ENCODE measurements at regions not wholly inside any gene's neighbourhood (a gene's known extent, or its start where the extent isn't known, plus 50 kb on each side); places are given as distances from the start of the nearest gene placed in this dataset.

GRCh38 chr15:66840615-66841390 lies 138.8 kb downstream of the SMAD6 start:
- Histone ChIP-seq H3K27me3 (ENCODE audit: control insufficient read depth in 3 of 3, insufficient read depth in 3 of 3, low read length in 3 of 3) (no peaks in the 10 kb centered on the region), H3K9me3 (ENCODE audit: control insufficient read depth in 2 of 2, insufficient read depth in 1 of 2, low read depth in 1 of 2, low read length in 1 of 2) (peaks cover 0 to 1% of the 10 kb centered on the region in 2 donors), H3K27ac (ENCODE audit: low read depth in 1 of 3, low read length in 2 of 3) (no peak overlapping the region), H3K4me3 (ENCODE audit: low read depth in 1 of 3, low read length in 3 of 3) (no peak overlapping the region), H3K4me1 (ENCODE audit: control insufficient read depth in 3 of 3, insufficient read depth in 2 of 3, low read depth in 1 of 3, low read length in 2 of 3) (peaks cover 0 to 32% (median 0%) of the 10 kb centered on the region in 3 donors), H3K36me3 (ENCODE audit: control insufficient read depth in 3 of 3, insufficient read depth in 2 of 3, low read depth in 1 of 3, low read length in 3 of 3) (peaks cover 0 to 8% (median 0%) of the 10 kb centered on the region in 3 donors)
- WGBS, 3 donors: 56 to 75% (median 63%) methylated on average over 5 of the region's 5 CpGs
- DNase-seq (no peak), FAIRE-seq (no peak)

DNA sequence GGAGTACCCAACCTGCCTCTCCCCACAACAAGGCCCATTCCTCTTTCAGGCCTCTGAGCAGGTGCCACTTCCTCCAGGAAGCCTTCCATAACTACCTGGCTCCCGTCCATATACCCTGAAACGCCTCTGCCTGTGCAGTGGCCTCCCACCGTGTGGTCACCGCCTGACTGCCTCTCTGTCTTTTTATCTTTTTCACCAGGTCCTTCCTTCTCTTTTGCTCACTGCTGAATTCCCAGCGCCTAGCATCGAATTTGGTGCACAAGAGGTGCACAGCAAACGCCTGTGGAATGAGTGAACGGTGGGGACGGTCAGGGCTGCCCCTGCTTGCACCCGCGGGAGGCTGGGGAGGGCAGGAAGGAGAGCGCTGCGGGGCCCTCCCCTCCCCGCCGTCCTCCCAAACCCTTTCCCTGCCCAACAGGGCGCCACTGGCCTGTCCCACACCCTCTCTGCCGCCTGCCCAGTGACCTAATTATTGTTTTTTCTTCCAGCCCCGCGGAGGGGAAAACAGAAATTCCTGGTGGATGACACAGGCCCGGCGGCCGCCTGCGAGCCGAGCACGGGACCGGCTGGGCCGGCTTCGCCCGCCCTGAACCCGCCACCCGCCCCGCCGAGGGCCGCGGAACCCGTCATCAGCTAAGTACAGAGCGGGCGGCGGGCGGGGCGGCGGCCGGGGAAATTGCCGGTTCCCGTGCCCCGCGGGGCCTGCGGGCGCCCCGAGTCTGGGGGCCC lies 140.1 kb downstream of the SMAD6 start:
- Histone ChIP-seq H3K36me3 (ENCODE audit: control insufficient read depth in 3 of 3, insufficient read depth in 2 of 3, low read depth in 1 of 3, low read length in 3 of 3) (peaks cover 0 to 8% (median 0%) of the 10 kb centered on the region in 3 donors), H3K27me3 (ENCODE audit: control insufficient read depth in 3 of 3, insufficient read depth in 3 of 3, low read length in 3 of 3) (no peaks in the 10 kb centered on the region), H3K4me1 (ENCODE audit: control insufficient read depth in 3 of 3, insufficient read depth in 2 of 3, low read depth in 1 of 3, low read length in 2 of 3) (peaks cover 0 to 32% (median 0%) of the 10 kb centered on the region in 3 donors), H3K9me3 (ENCODE audit: control insufficient read depth in 2 of 2, insufficient read depth in 1 of 2, low read depth in 1 of 2, low read length in 1 of 2) (no peaks in the 10 kb centered on the region), H3K4me3 (ENCODE audit: low read depth in 1 of 3, low read length in 3 of 3) (peak overlapping the region; percentile 27 to 55 (median 39)), H3K27ac (ENCODE audit: low read depth in 1 of 3, low read length in 2 of 3) (peak overlapping the region; percentile 84 to 96 (median 90))
- FAIRE-seq: no peak
- WGBS, 3 donors: 2 to 6% (median 4%) methylated on average over 37 to 50 of the region's 50 CpGs
- peak; percentile 62 to 93 for DNase-seq

GRCh38 chr15:66842710-66843441 lies 140.8 kb downstream of the SMAD6 start:
- WGBS, 3 donors: 3 to 6% (median 3%) methylated on average over 14 to 58 of the region's 58 CpGs
- FAIRE-seq: no peak
- H3K27me3 ChIP-seq (ENCODE audit: control insufficient read depth in 3 of 3, insufficient read depth in 3 of 3, low read length in 3 of 3): no peaks in the 10 kb centered on the region

GRCh38 chr15:66843581-66843980 lies 141.5 kb downstream of the SMAD6 start:
- H3K4me3 ChIP-seq (ENCODE audit: low read depth in 1 of 3, low read length in 3 of 3): no peak overlapping the region
- H3K36me3 ChIP-seq (ENCODE audit: control insufficient read depth in 3 of 3, insufficient read depth in 2 of 3, low read depth in 1 of 3, low read length in 3 of 3): peaks cover 0 to 8% (median 0%) of the 10 kb centered on the region in 3 donors
- no peaks in the 10 kb centered on the region for H3K27me3 ChIP-seq (ENCODE audit: control insufficient read depth in 3 of 3, insufficient read depth in 3 of 3, low read length in 3 of 3)
- H3K27ac ChIP-seq (ENCODE audit: low read depth in 1 of 3, low read length in 2 of 3): peak overlapping the region in 1 of 3 donors; percentile 89
- DNase-seq (no peak), FAIRE-seq (no peak)
- H3K4me1 ChIP-seq (ENCODE audit: control insufficient read depth in 3 of 3, insufficient read depth in 2 of 3, low read depth in 1 of 3, low read length in 2 of 3): peaks cover 0 to 46% (median 0%) of the 10 kb centered on the region in 3 donors
- H3K9me3 ChIP-seq (ENCODE audit: control insufficient read depth in 2 of 2, insufficient read depth in 1 of 2, low read depth in 1 of 2, low read length in 1 of 2): no peaks in the 10 kb centered on the region
- 0 to 62% (median 0%) methylated on average over 2 of the region's 2 CpGs for WGBS, 3 donors

More at GRCh38 chr15:66842710-66843441, 140.8 kb downstream of the SMAD6 start:
- peak overlapping the region; percentile 27 to 55 (median 39) for H3K4me3 ChIP-seq (ENCODE audit: low read depth in 1 of 3, low read length in 3 of 3)
- H3K27ac ChIP-seq (ENCODE audit: low read depth in 1 of 3, low read length in 2 of 3): peak overlapping the region; percentile 84 to 90 (median 89)
- no peaks in the 10 kb centered on the region for H3K9me3 ChIP-seq (ENCODE audit: control insufficient read depth in 2 of 2, insufficient read depth in 1 of 2, low read depth in 1 of 2, low read length in 1 of 2)
- peak; percentile 91 to 93 for DNase-seq
- H3K36me3 ChIP-seq (ENCODE audit: control insufficient read depth in 3 of 3, insufficient read depth in 2 of 3, low read depth in 1 of 3, low read length in 3 of 3): peaks cover 0 to 8% (median 0%) of the 10 kb centered on the region in 3 donors
- H3K4me1 ChIP-seq (ENCODE audit: control insufficient read depth in 3 of 3, insufficient read depth in 2 of 3, low read depth in 1 of 3, low read length in 2 of 3): peaks cover 0 to 38% (median 0%) of the 10 kb centered on the region in 3 donors

- 81 to 88% (median 86%) methylated on average over 8 of the region's 8 CpGs for WGBS, 3 donors
- Histone ChIP-seq H3K36me3 (ENCODE audit: control insufficient read depth in 3 of 3, insufficient read depth in 2 of 3, low read depth in 1 of 3, low read length in 3 of 3) (peaks cover 0 to 8% (median 0%) of the 10 kb centered on the region in 3 donors), H3K4me1 (ENCODE audit: control insufficient read depth in 3 of 3, insufficient read depth in 2 of 3, low read depth in 1 of 3, low read length in 2 of 3) (peaks cover 0 to 52% (median 0%) of the 10 kb centered on the region in 3 donors), H3K27me3 (ENCODE audit: control insufficient read depth in 3 of 3, insufficient read depth in 3 of 3, low read length in 3 of 3) (no peaks in the 10 kb centered on the region), H3K27ac (ENCODE audit: low read depth in 1 of 3, low read length in 2 of 3) (peak overlapping the region in 1 of 3 donors; percentile 89), H3K4me3 (ENCODE audit: low read depth in 1 of 3, low read length in 3 of 3) (no peak overlapping the region), H3K9me3 (ENCODE audit: control insufficient read depth in 2 of 2, insufficient read depth in 1 of 2, low read depth in 1 of 2, low read length in 1 of 2) (no peaks in the 10 kb centered on the region)
- DNase-seq (no peak), FAIRE-seq (no peak)
Measured at GRCh38 chr15:66844041-66844746, 142.2 kb downstream of the SMAD6 start.

DNA sequence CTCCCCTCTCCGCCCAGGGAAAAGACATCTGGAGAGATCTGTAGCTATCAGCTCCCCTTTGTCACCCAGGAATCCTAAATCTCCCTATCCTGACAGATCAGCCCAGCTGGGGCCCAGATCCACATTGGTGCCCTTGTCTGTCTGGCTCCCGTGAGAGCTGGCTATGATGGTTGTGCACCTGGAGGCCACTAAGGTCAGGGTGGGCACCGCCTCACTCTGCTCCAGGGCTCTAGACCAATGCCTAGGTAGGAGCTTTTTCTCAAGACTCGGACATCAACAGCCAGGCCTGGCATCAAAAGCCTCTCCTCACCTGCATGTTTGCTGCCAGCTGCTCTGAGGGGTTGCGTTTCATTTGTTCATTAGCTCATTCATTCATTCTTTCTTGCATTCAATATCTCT lies 142.7 kb downstream of the SMAD6 start:
- no peaks in the 10 kb centered on the region for H3K9me3 ChIP-seq (ENCODE audit: control insufficient read depth in 2 of 2, insufficient read depth in 1 of 2, low read depth in 1 of 2, low read length in 1 of 2)
- DNase-seq (no peak), FAIRE-seq (no peak)
- no peak overlapping the region for H3K27ac ChIP-seq (ENCODE audit: low read depth in 1 of 3, low read length in 2 of 3)
- peaks cover 0 to 8% (median 0%) of the 10 kb centered on the region in 3 donors for H3K36me3 ChIP-seq (ENCODE audit: control insufficient read depth in 3 of 3, insufficient read depth in 2 of 3, low read depth in 1 of 3, low read length in 3 of 3)
- no peak overlapping the region for H3K4me3 ChIP-seq (ENCODE audit: low read depth in 1 of 3, low read length in 3 of 3)
- WGBS, 3 donors: 90 to 95% (median 91%) methylated on average over 5 of the region's 5 CpGs
- H3K4me1 ChIP-seq (ENCODE audit: control insufficient read depth in 3 of 3, insufficient read depth in 2 of 3, low read depth in 1 of 3, low read length in 2 of 3): peaks cover 0 to 57% (median 0%) of the 10 kb centered on the region in 3 donors
- no peaks in the 10 kb centered on the region for H3K27me3 ChIP-seq (ENCODE audit: control insufficient read depth in 3 of 3, insufficient read depth in 3 of 3, low read length in 3 of 3)

DNA sequence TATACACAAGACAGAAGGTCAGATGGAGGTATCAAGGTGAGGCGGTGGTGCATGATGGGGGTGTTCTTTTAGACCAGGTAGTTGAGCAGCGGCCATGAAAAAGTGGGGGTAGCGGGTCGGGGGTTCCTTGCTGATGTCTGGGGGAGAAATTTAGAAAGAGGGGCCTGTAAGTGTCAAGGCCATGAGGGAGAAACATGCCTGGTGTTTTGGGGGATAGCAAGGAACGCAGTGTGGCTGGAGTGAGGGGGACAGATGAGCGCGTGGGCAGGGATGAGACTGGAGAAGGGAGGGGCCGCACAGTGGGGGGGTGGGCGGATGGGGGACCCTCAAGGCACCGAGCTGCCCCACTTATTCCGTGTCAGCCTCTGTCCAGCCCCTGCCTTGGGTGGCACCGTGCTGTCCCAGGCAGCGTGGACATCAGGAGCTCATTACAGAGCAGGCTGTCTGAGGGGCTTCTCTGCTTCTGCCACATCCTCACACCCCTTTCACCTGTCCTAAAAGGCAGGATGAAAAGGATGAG lies 143.3 kb downstream of the SMAD6 start:
- Histone ChIP-seq H3K4me3 (ENCODE audit: low read depth in 1 of 3, low read length in 3 of 3) (no peak overlapping the region), H3K36me3 (ENCODE audit: control insufficient read depth in 3 of 3, insufficient read depth in 2 of 3, low read depth in 1 of 3, low read length in 3 of 3) (peaks cover 0 to 8% (median 0%) of the 10 kb centered on the region in 3 donors), H3K27me3 (ENCODE audit: control insufficient read depth in 3 of 3, insufficient read depth in 3 of 3, low read length in 3 of 3) (no peaks in the 10 kb centered on the region), H3K4me1 (ENCODE audit: control insufficient read depth in 3 of 3, insufficient read depth in 2 of 3, low read depth in 1 of 3, low read length in 2 of 3) (peaks cover 0 to 63% (median 0%) of the 10 kb centered on the region in 3 donors), H3K9me3 (ENCODE audit: control insufficient read depth in 2 of 2, insufficient read depth in 1 of 2, low read depth in 1 of 2, low read length in 1 of 2) (no peaks in the 10 kb centered on the region), H3K27ac (ENCODE audit: low read depth in 1 of 3, low read length in 2 of 3) (no peak overlapping the region)
- DNase-seq (no peak), FAIRE-seq (no peak)
- 89 to 91% (median 89%) methylated on average over 13 of the region's 13 CpGs for WGBS, 3 donors
